ENCODE measurements at regions not wholly inside any gene's neighbourhood (a gene's known extent, or its start where the extent isn't known, plus 50 kb on each side); places are given as distances from the start of the nearest gene placed in this dataset.

DNA sequence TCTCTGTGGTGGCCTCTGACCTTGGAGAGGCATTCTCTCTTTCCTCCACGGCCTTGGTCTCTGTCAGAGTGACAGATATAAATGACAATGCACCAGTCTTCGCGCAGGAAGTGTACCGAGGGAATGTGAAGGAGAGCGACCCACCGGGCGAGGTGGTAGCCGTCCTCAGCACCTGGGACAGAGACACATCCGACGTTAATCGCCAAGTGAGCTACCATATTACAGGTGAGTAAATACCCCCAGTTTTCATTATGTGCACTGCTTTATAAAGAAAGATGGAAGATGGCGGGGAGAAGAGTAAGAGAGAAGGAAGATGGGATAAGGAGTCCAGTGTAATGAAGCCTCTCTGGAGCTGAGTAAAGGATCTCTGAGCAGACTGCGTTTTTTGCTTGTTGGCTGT is 167.8 kb upstream of the MTNR1B start:
- H3K27me3 ChIP-seq (replicated peaks; ENCODE audit: insufficient read depth): no peaks in the 10 kb centered on the region
- no peaks in the 10 kb centered on the region for H3K9me3 ChIP-seq
- H3K27ac ChIP-seq: no peak overlapping the region
- ATAC-seq (ENCODE audit: insufficient number of reproducible peaks, low FRiP score, low read depth) (no peak), DNase-seq (ENCODE audit: low spot score) (no peak)
- no peak overlapping the region for H3K4me3 ChIP-seq
- no peak for TF ChIP-seq CTCF (IDR thresholded peaks at IDR 0.05)
- H3K36me3 ChIP-seq: peaks cover 9% of the 10 kb centered on the region
- H3K4me1 ChIP-seq (ENCODE audit: control insufficient read depth in 1 of 2, low read depth in 2 of 2): no peaks in the 10 kb centered on the region

- peaks cover 9% of the 10 kb centered on the region for H3K36me3 ChIP-seq
- H3K9me3 ChIP-seq: no peaks in the 10 kb centered on the region
- TF ChIP-seq CTCF (IDR thresholded peaks at IDR 0.05): no peak
- ATAC-seq (ENCODE audit: insufficient number of reproducible peaks, low FRiP score, low read depth): no peak
- H3K4me3 ChIP-seq: no peak overlapping the region
- no peak for DNase-seq (ENCODE audit: low spot score)
- no peaks in the 10 kb centered on the region for H3K27me3 ChIP-seq (replicated peaks; ENCODE audit: insufficient read depth)
- H3K4me1 ChIP-seq (ENCODE audit: control insufficient read depth in 1 of 2, low read depth in 2 of 2): no peaks in the 10 kb centered on the region
- no peak overlapping the region for H3K27ac ChIP-seq
These were observed 166.8 kb upstream of the MTNR1B start for GRCh38 chr11:92802644-92803043.

GRCh38 chr11:92803391-92803790 is 166.1 kb upstream of the MTNR1B start:
- no peaks in the 10 kb centered on the region for H3K4me1 ChIP-seq (ENCODE audit: control insufficient read depth in 1 of 2, low read depth in 2 of 2)
- ATAC-seq (ENCODE audit: insufficient number of reproducible peaks, low FRiP score, low read depth) (no peak), DNase-seq (ENCODE audit: low spot score) (no peak)
- no peak overlapping the region for H3K4me3 ChIP-seq
- no peak overlapping the region for H3K27ac ChIP-seq
- no peaks in the 10 kb centered on the region for H3K9me3 ChIP-seq
- H3K36me3 ChIP-seq: peaks cover 3% of the 10 kb centered on the region
- TF ChIP-seq CTCF (IDR thresholded peaks at IDR 0.05): no peak
- H3K27me3 ChIP-seq (replicated peaks; ENCODE audit: insufficient read depth): no peaks in the 10 kb centered on the region

DNA sequence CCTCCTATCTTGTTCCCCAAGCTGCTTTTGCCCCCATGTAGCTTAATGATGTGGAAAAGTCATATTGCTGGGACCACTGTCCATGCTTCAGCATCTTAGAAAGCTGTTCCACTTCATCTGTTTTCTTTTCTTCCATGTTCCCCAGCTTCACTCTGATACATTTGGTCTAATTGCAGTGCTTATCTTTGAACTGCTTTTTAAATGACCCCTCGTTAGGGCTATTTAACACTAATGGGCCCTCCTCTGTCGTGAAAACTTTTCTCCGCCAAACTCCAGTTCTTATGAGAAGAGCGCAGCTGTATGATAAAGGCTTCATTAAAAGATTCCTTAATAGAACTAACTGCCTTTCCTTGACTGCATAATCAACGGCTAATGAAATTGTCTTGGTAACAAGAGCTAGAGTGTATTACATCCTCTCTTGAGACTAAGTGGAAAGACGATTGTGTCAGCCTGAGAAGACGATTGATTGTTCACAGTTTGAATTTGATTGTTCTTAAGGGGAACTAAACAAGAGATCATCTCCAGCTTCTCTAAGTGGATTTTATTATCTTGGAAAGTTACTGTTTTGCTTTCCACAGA is 165.0 kb upstream of the MTNR1B start:
- DNase-seq (ENCODE audit: low spot score) (no peak), ATAC-seq (ENCODE audit: insufficient number of reproducible peaks, low FRiP score, low read depth) (no peak)
- Histone ChIP-seq H3K36me3 (no peaks in the 10 kb centered on the region), H3K9me3 (no peaks in the 10 kb centered on the region), H3K27ac (no peak overlapping the region), H3K4me3 (no peak overlapping the region), H3K27me3 (replicated peaks; ENCODE audit: insufficient read depth) (no peaks in the 10 kb centered on the region), H3K4me1 (ENCODE audit: control insufficient read depth in 1 of 2, low read depth in 2 of 2) (no peaks in the 10 kb centered on the region)
- no peak for TF ChIP-seq CTCF (IDR thresholded peaks at IDR 0.05)

DNA sequence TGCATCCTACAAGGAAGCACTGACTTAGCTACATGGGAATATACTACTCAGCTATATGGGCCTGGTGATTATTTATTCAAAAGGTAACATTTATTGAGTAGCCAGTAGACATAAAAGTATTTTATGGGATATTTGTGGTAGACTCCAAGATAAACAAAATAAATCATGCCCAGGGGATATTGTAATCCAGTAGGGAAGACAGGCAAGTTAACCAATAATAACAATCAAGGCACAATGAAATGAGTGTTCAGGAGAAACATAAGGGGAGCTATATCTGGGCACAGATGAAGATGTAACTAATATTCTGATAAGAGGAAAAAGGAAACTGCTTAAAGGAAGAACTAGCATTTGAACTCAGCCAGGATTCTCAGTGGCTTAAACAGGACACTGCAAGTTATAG is 161.4 kb upstream of the MTNR1B start:
- H3K27me3 ChIP-seq (replicated peaks; ENCODE audit: insufficient read depth): no peaks in the 10 kb centered on the region

More for the DNA sequence above, 161.4 kb upstream of the MTNR1B start:
- DNase-seq (ENCODE audit: low spot score) (no peak), ATAC-seq (ENCODE audit: insufficient number of reproducible peaks, low FRiP score, low read depth) (no peak)
- Histone ChIP-seq H3K9me3 (no peaks in the 10 kb centered on the region), H3K36me3 (no peaks in the 10 kb centered on the region), H3K27ac (no peak overlapping the region), H3K4me1 (ENCODE audit: control insufficient read depth in 1 of 2, low read depth in 2 of 2) (no peaks in the 10 kb centered on the region), H3K4me3 (no peak overlapping the region)
- TF ChIP-seq CTCF (IDR thresholded peaks at IDR 0.05): no peak

All from thoracic aorta (tissue), 2 donors.